Neutrophil (primary cell): ENCODE measurements at regions not wholly inside any gene's neighbourhood (a gene's known extent, or its start where the extent isn't known, plus 50 kb on each side); places are given as distances from the start of the nearest gene placed in this dataset.

Experiments used
- H3K27ac ChIP-seq: fragments of 200-600 bp; sonication (generic); 2 replicates; pipeline ENCODE4 v1.5.1; 2016; ENCODE audit warnings: mild to moderate bottlenecking, moderate library complexity
- H3K27me3 ChIP-seq: fragments of 200-600 bp; sonication (generic); 2 replicates; pipeline ENCODE4 v1.6.0; 2016; ENCODE audit warnings: mild to moderate bottlenecking
- H3K36me3 ChIP-seq: fragments of 200-600 bp; sonication (generic); 2 replicates; pipeline ENCODE4 v1.5.1; 2017
- H3K4me1 ChIP-seq, 2 experiments: fragments of 200-600 bp in 1 of 2; sonication (generic) in 1 of 2; 1 replicate in 1 of 2; 2 replicates in 1 of 2; pipeline versions ENCODE4 v1.5.1 to v1.6.1; 2013 to 2016; ENCODE audit warnings: low read depth in 1 of 2, low read length in 1 of 2, mild to moderate bottlenecking in 1 of 2, moderate library complexity in 1 of 2; ENCODE audit not compliant: control insufficient read depth in 1 of 2, insufficient read depth in 1 of 2
- H3K4me3 ChIP-seq, 2 experiments: fragments of 200-600 bp in 1 of 2; sonication (generic) in 1 of 2; 1 replicate in 1 of 2; 2 replicates in 1 of 2; pipeline ENCODE4 v1.5.1; 2013 to 2016; ENCODE audit warnings: low read depth in 1 of 2, low read length in 1 of 2, mild to moderate bottlenecking in 1 of 2, moderate library complexity in 1 of 2
- H3K9me3 ChIP-seq: fragments of 200-600 bp; sonication (generic); 2 replicates; pipeline ENCODE4 v1.5.1; 2016
- TF ChIP-seq, protein P1 (sequence below): fragments of 200-600 bp; sonication (generic); IDR thresholded peaks from 2 replicates; pipeline ENCODE4 v1.5.1; 2016; ENCODE audit warnings: antibody characterized with exemption

DNA sequence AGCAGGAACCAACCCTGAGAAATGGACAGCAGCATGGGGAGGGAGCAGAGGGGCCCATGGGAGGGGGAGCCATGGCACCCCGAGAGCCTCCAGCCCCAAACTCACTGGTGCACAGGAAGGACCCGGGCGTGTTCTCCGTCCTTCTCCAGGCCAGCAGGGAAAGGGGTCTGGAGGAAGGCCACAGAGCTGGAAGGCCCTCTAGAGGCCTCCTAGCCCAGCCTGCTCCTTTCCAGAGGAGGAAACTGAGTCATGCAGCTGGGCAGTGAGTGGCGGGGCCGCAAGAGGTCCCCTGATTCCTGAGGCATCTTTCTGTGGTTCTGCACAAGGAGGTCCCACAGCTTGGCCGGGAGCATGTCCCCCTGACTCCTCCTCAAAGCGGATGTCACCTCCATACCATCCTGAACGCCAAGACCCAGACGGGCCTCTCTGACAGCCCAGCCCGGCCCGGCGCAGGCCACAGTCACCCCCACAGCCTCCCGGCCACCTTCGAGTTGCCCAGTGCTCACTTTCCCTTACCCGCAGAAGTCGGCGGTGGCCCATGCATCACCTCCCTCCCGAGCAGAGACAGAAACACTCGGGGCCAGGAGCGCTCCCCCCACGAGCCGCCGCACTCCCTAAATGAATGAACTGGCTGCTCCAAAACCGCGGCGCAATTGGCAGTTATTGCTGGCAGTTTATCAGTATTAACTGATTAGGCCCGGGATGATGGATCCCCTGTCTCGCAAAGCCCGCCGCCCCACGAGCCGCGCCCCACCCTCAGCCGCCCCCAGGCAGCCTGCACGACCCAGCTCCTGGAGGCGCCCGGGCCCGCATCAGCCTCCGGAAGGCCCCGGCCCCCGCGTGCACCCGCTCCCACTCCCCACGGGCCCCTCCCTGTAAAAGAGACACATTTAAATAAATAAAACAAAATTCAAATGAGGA lies 272.5 kb downstream of the BUD13 start:
- Histone ChIP-seq H3K36me3 (no peaks in the 10 kb centered on the region), H3K4me3 (no peak overlapping the region), H3K4me1 (no peaks in the 10 kb centered on the region), H3K9me3 (no peaks in the 10 kb centered on the region), H3K27me3 (peaks cover 74% of the 10 kb centered on the region), H3K27ac (no peak overlapping the region)
- TF ChIP-seq, protein P1, sequence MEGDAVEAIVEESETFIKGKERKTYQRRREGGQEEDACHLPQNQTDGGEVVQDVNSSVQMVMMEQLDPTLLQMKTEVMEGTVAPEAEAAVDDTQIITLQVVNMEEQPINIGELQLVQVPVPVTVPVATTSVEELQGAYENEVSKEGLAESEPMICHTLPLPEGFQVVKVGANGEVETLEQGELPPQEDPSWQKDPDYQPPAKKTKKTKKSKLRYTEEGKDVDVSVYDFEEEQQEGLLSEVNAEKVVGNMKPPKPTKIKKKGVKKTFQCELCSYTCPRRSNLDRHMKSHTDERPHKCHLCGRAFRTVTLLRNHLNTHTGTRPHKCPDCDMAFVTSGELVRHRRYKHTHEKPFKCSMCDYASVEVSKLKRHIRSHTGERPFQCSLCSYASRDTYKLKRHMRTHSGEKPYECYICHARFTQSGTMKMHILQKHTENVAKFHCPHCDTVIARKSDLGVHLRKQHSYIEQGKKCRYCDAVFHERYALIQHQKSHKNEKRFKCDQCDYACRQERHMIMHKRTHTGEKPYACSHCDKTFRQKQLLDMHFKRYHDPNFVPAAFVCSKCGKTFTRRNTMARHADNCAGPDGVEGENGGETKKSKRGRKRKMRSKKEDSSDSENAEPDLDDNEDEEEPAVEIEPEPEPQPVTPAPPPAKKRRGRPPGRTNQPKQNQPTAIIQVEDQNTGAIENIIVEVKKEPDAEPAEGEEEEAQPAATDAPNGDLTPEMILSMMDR: no peak

DNA sequence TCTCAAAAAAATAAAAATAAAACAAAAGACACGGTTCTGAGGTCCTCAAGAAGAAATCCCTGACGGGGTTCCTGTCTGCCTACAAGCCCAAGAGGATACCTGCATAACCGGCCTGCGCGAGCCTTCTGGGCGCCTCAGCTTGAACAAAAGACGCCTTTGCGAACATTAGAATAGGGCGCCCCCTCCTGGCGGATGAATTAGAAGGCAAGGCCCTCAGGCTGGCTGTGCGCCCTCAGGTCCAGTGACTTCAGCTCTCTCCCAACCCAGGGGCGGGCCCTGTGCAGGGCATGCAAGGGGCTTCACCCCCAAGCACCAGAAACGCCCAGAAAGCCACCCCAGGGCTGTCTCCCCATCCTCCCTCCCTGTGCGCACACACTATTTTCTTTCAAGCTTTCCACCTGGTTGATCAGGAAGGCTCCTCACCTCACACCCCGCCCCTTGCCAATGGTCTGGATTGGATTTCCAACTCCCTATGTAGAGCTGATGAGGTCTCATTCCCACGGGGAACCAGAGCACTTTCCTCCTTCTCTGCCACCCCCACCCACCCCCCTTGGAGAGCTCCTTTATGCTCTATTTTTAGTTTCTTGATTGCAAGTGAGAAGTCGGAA lies 273.3 kb downstream of the BUD13 start:
- peaks cover 66% of the 10 kb centered on the region for H3K27me3 ChIP-seq
- H3K36me3 ChIP-seq: no peaks in the 10 kb centered on the region
- H3K4me3 ChIP-seq: no peak overlapping the region
- TF ChIP-seq, protein P1: no peak
- H3K9me3 ChIP-seq: no peaks in the 10 kb centered on the region
- no peaks in the 10 kb centered on the region for H3K4me1 ChIP-seq
- H3K27ac ChIP-seq: no peak overlapping the region

DNA sequence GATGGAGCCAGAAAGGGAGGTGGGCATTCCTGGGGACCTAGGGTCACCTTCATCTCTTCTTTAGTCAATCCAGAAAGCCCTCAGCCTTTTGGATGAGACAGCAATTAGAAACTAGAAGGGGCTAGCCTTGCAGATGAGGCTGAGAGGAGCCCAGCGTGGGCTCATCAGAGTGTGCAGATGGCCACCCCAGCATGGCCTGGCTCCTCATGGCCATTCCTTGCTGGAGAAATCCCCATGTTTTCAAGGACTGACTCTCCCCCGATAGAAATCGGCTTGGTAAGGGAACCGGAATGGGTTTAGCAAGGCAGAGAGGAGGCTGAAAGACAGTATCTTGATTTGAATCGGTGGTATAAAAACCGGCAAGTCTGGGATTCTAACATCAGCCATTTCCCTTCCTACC lies 274.6 kb downstream of the BUD13 start:
- no peaks in the 10 kb centered on the region for H3K9me3 ChIP-seq
- no peak overlapping the region for H3K27ac ChIP-seq
- no peak overlapping the region for H3K4me3 ChIP-seq
- TF ChIP-seq, protein P1: no peak
- H3K36me3 ChIP-seq: no peaks in the 10 kb centered on the region
- peaks cover 61% of the 10 kb centered on the region for H3K27me3 ChIP-seq
- no peaks in the 10 kb centered on the region for H3K4me1 ChIP-seq

DNA sequence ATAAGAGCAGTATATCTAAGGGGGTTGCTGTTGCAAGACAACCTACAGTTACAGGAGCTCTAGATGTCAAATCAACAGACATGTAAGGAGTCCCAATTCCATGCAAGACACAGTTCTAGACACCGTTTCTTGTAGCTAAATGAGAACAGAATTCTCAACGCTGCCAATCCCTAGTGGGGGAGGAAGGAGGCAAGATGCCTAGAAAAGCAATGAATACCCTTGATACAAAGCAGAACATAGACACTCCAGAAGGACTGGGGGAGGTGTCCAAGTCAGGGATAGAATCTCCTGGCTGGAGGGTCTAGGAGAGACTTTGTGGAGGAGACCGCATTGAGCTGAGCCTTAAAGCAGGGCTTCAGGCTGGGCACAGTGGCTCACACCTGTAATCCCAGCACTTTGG lies 280.2 kb downstream of the BUD13 start:
- peaks cover 20% of the 10 kb centered on the region for H3K27me3 ChIP-seq
- no peaks in the 10 kb centered on the region for H3K36me3 ChIP-seq
- no peak overlapping the region for H3K4me3 ChIP-seq
- no peaks in the 10 kb centered on the region for H3K4me1 ChIP-seq
- TF ChIP-seq, protein P1: no peak
- H3K9me3 ChIP-seq: no peaks in the 10 kb centered on the region
- no peak overlapping the region for H3K27ac ChIP-seq

DNA sequence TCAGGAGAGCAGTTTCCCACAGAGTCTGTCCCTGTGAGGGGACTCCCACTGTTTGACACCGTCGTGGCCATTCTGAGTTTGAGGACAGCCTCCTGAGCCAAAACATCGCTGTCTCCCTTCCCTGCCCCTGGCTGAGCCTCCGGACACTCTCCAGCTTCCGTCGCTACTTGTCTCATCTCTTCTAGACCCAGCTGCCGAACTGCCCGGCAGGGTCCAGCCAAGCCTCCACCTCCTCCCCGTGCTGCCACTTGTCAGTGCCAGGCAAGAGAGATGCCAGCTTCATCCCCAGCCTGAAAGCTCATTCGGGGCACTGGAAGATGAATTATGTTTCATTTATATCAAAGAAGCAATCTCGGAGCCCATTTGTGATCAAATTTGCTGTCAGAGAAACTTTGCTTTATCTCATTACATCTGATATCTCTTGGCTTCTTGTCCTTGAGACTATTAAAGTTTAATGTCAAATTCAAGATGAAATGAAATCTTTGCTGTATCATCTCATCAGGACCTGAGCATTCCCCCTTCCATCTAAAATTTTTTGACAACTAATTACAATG lies 283.9 kb downstream of the BUD13 start:
- TF ChIP-seq, protein P1: no peak
- peaks cover 22% of the 10 kb centered on the region for H3K27me3 ChIP-seq

More for the DNA sequence above, 283.9 kb downstream of the BUD13 start:
- H3K4me3 ChIP-seq: no peak overlapping the region
- no peaks in the 10 kb centered on the region for H3K9me3 ChIP-seq
- H3K4me1 ChIP-seq: no peaks in the 10 kb centered on the region
- H3K36me3 ChIP-seq: no peaks in the 10 kb centered on the region
- H3K27ac ChIP-seq: no peak overlapping the region
